ENCODE measurements at regions not wholly inside any gene's neighbourhood (a gene's known extent, or its start where the extent isn't known, plus 50 kb on each side); places are given as distances from the start of the nearest gene placed in this dataset.

- TF ChIP-seq, protein P1, sequence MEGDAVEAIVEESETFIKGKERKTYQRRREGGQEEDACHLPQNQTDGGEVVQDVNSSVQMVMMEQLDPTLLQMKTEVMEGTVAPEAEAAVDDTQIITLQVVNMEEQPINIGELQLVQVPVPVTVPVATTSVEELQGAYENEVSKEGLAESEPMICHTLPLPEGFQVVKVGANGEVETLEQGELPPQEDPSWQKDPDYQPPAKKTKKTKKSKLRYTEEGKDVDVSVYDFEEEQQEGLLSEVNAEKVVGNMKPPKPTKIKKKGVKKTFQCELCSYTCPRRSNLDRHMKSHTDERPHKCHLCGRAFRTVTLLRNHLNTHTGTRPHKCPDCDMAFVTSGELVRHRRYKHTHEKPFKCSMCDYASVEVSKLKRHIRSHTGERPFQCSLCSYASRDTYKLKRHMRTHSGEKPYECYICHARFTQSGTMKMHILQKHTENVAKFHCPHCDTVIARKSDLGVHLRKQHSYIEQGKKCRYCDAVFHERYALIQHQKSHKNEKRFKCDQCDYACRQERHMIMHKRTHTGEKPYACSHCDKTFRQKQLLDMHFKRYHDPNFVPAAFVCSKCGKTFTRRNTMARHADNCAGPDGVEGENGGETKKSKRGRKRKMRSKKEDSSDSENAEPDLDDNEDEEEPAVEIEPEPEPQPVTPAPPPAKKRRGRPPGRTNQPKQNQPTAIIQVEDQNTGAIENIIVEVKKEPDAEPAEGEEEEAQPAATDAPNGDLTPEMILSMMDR (IDR thresholded peaks at IDR 0.05) = no peak
- TF ChIP-seq POLR2A (IDR thresholded peaks at IDR 0.05) = no peak
Measured at GRCh38 chr1:187987236-187987776, 1158.6 kb downstream of the PLA2G4A start.

All from right lobe of liver (tissue), 4 donors.